ENCODE measurements at regions not wholly inside any gene's neighbourhood (a gene's known extent, or its start where the extent isn't known, plus 50 kb on each side); places are given as distances from the start of the nearest gene placed in this dataset.

DNA sequence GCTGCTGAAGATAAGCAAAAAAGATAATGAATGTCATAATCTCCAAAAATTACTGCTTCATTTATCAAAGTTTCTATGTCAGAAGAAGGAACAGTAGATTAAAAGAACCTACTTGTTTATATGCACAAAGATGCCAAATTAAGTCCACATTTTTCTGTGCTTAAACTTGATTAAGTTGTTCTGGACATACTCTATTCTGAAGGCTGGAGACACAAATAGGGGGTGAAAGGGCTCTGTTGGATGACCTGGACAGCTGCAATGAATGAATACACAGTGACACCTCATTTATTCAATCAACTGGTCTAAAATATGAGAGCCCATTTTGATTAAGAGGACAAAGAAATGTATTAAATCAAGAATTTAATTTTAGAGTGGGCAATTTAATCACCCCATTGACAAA, 276.3 kb upstream of the PCDH9 start:
- DNase-seq = no peak
- H3K4me3 ChIP-seq = no peak overlapping the region
- H3K36me3 ChIP-seq = no peaks in the 10 kb centered on the region
- H3K27me3 ChIP-seq = no peaks in the 10 kb centered on the region
- TF ChIP-seq, protein P1, sequence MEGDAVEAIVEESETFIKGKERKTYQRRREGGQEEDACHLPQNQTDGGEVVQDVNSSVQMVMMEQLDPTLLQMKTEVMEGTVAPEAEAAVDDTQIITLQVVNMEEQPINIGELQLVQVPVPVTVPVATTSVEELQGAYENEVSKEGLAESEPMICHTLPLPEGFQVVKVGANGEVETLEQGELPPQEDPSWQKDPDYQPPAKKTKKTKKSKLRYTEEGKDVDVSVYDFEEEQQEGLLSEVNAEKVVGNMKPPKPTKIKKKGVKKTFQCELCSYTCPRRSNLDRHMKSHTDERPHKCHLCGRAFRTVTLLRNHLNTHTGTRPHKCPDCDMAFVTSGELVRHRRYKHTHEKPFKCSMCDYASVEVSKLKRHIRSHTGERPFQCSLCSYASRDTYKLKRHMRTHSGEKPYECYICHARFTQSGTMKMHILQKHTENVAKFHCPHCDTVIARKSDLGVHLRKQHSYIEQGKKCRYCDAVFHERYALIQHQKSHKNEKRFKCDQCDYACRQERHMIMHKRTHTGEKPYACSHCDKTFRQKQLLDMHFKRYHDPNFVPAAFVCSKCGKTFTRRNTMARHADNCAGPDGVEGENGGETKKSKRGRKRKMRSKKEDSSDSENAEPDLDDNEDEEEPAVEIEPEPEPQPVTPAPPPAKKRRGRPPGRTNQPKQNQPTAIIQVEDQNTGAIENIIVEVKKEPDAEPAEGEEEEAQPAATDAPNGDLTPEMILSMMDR (IDR thresholded peaks at IDR 0.05) = no peak
- no peak for ATAC-seq
- H3K4me1 ChIP-seq = no peaks in the 10 kb centered on the region
- no peaks in the 10 kb centered on the region for H3K9me3 ChIP-seq
- intact Hi-C loops (cut with DNase I) = no loop called here
- H3K27ac ChIP-seq = no peak overlapping the region

DNA sequence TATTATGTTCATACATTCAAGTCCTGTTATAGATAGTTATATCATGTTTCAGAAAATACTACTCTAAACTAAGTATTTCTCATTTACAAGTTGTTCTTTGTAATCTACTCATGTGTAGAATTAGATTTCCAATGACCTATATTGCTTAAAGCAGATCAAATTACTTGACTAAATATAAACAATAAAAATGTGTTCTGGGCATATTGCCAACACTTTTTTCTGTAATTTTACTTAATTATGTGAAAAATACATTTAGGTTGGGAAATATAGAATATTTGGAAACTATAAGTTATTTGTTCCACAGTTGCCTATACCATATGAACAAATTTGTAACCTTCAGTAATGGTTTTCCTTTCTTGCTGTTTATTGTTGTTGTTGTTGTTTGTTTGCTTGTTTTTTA, 275.2 kb upstream of the PCDH9 start:
- H3K4me3 ChIP-seq = no peak overlapping the region
- intact Hi-C loops (cut with DNase I) = no loop called here
- TF ChIP-seq, protein P1 (IDR thresholded peaks at IDR 0.05) = no peak
- H3K4me1 ChIP-seq = no peaks in the 10 kb centered on the region
- no peaks in the 10 kb centered on the region for H3K27me3 ChIP-seq
- no peak for ATAC-seq
- H3K27ac ChIP-seq = no peak overlapping the region
- H3K36me3 ChIP-seq = no peaks in the 10 kb centered on the region
- H3K9me3 ChIP-seq = no peaks in the 10 kb centered on the region
- DNase-seq = no peak

DNA sequence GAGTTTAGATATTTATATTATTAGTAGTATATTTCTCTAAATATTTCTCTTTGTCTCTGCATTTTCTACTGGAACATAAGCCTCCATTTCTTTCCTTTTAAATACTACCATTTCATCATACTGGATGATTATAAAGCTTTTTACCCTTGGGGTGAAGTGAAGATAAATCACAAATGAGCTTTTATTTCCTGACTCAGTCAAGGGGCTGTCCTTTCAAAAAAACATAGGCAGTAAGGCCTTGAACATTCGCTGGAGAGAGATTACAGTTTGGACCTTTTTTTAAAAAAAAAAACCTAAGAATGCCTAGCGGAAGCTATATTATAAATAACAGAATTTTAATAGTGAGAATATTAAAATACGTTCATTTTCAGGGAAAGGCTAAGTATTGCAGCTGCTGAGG, 268.8 kb upstream of the PCDH9 start:
- 74 to 84% methylated on average over 3 of the region's 3 CpGs for WGBS, 2 donors

DNA sequence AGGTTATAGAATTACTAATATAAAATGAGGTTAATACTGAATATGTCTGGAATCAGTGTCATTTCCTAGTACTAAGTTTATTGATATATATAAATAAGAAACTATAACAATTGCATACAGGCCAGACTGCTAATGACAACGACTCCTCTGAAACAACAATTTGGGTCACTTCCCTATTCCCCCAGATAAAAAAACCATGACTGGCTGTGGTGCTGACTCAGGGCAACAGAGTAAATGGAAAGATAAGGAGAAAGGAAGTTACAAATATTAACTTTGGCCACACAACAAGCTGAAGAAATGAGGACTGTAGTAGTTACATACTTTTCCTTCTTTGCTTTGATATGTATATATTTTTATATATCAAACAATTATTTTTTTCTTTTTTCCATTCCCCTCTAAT, 263.7 kb upstream of the PCDH9 start:
- H3K4me1 ChIP-seq = no peaks in the 10 kb centered on the region
- H3K4me3 ChIP-seq = no peak overlapping the region
- TF ChIP-seq, protein P1 (IDR thresholded peaks at IDR 0.05) = no peak
- no peaks in the 10 kb centered on the region for H3K36me3 ChIP-seq
- no peak for ATAC-seq
- H3K27ac ChIP-seq = no peak overlapping the region
- H3K9me3 ChIP-seq = no peaks in the 10 kb centered on the region
- 33 to 46% methylated on average over 1 of the region's 1 CpG for WGBS, 2 donors
- DNase-seq = no peak
- intact Hi-C loops (cut with DNase I) = no loop called here
- no peaks in the 10 kb centered on the region for H3K27me3 ChIP-seq

More for the DNA sequence above, 268.8 kb upstream of the PCDH9 start:
- Histone ChIP-seq H3K4me1 (no peaks in the 10 kb centered on the region), H3K27ac (no peak overlapping the region), H3K36me3 (no peaks in the 10 kb centered on the region), H3K9me3 (no peaks in the 10 kb centered on the region), H3K27me3 (no peaks in the 10 kb centered on the region), H3K4me3 (no peak overlapping the region)
- ATAC-seq (no peak), DNase-seq (no peak)
- intact Hi-C loops (cut with DNase I) = no loop called here
- TF ChIP-seq, protein P1 (IDR thresholded peaks at IDR 0.05) = no peak

DNA sequence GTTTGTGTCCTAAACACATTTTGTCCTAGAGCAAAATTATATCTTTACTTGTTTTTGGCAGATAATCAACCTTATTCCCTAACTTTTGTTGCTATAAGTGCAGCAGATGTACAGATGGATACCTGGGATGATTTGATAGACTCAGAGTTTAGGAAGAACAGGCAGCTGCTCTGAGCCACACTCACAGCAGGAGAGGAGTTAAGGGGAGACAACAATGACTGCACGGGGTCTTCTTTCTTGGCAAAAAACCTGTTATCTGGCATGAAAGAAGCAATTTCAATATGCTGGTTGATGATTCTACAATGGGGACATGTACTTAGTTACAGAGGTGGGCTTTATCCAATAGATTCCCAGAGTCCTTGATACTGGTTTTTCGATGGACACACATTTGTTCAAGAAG, 258.9 kb upstream of the PCDH9 start:
- H3K4me3 ChIP-seq = no peak overlapping the region
- H3K27ac ChIP-seq = no peak overlapping the region
- ATAC-seq (no peak), DNase-seq (no peak)
- intact Hi-C loops (cut with DNase I) = no loop called here
- H3K36me3 ChIP-seq = no peaks in the 10 kb centered on the region
- H3K9me3 ChIP-seq = no peaks in the 10 kb centered on the region
- TF ChIP-seq, protein P1 (IDR thresholded peaks at IDR 0.05) = no peak
- WGBS, 2 donors = 66 to 83% methylated on average over 2 of the region's 2 CpGs
- no peaks in the 10 kb centered on the region for H3K27me3 ChIP-seq
- H3K4me1 ChIP-seq = no peaks in the 10 kb centered on the region

Data from heart right ventricle (tissue), 16 donors.